Mucosa of descending colon (tissue), 3 donors: ENCODE measurements at regions not wholly inside any gene's neighbourhood (a gene's known extent, or its start where the extent isn't known, plus 50 kb on each side); places are given as distances from the start of the nearest gene placed in this dataset.
A peak's percentile ranks its signal among the peaks of the same experiment; 100 is the strongest.

Experiments
- ATAC-seq: fragments of 200-7000 bp; cut with Tn5 transposase; one replicate; pipeline ENCODE4 v1.9.1; 2020; ENCODE audit warnings: mild to moderate bottlenecking, moderate library complexity
- DNase-seq, 3 donors: peaks; one replicate each; pipeline ENCODE4 v3.0.0-alpha.2; 2020
- H3K36me3 ChIP-seq: fragments of 200-600 bp; one replicate; pipeline ENCODE4 v1.8.0; 2021; ENCODE audit warnings: low read depth, mild to moderate bottlenecking
- H3K4me1 ChIP-seq: fragments of 200-600 bp; one replicate; pipeline ENCODE4 v1.8.0; 2021; ENCODE audit warnings: low read depth, mild to moderate bottlenecking
- H3K4me3 ChIP-seq: fragments of 200-600 bp; one replicate; pipeline ENCODE4 v1.8.0; 2021; ENCODE audit warnings: mild to moderate bottlenecking
- H3K9me3 ChIP-seq: fragments of 200-600 bp; one replicate; pipeline ENCODE4 v1.8.0; 2021; ENCODE audit warnings: mild to moderate bottlenecking
- intact Hi-C, 2 donors: fragments of 100-400 bp; cut with DNase I in 1 of 2; cut with micrococcal nuclease in 1 of 2; formaldehyde crosslinking; loops; one replicate each; pipeline versions ENCODE4 v1.11.0 to v1.11.1; 2022; cut with DNase I, micrococcal nuclease
- TF ChIP-seq, protein P1 (sequence below): fragments of 200-600 bp; IDR thresholded peaks from one replicate; pipeline ENCODE4 v1.8.0; 2022; ENCODE audit warnings: antibody characterized with exemption, mild to moderate bottlenecking
- donor health status: DM: no; HTN: no; CAD: no; lungs with moderate emphysema.
- donor health status: DM: no; HTN: no; CAD: no.
- donor health status: DM: no; HTN: yes; CAD: no.

DNA sequence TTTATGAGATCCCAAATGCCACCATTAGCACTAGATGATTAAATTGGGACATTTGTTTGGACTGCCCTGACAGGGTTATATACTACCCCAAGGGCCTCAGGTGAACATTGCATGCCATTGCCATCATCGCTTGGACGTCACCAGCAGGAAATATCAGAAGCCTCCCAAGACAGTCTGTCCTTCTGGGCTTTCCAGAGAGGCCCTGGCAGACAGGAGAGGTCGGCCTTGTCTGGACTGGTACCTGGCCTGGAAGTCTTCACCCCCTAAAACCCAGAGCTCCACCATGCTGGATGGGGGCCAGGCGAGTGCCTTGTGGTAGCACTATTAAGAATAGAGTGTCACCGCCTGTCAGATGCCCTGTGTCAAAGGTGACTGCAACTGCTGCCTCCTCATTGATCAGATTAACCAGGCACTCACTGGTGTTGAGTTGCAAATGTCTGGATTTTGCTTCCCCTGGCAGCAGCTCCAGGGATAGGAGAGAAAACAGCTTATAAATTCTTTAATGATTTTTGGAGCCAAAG, 324.1 kb upstream of the RASGRP1 start:
- DNase-seq (no peak), ATAC-seq (no peak)
- no peaks in the 10 kb centered on the region for H3K9me3 ChIP-seq
- TF ChIP-seq, protein P1, sequence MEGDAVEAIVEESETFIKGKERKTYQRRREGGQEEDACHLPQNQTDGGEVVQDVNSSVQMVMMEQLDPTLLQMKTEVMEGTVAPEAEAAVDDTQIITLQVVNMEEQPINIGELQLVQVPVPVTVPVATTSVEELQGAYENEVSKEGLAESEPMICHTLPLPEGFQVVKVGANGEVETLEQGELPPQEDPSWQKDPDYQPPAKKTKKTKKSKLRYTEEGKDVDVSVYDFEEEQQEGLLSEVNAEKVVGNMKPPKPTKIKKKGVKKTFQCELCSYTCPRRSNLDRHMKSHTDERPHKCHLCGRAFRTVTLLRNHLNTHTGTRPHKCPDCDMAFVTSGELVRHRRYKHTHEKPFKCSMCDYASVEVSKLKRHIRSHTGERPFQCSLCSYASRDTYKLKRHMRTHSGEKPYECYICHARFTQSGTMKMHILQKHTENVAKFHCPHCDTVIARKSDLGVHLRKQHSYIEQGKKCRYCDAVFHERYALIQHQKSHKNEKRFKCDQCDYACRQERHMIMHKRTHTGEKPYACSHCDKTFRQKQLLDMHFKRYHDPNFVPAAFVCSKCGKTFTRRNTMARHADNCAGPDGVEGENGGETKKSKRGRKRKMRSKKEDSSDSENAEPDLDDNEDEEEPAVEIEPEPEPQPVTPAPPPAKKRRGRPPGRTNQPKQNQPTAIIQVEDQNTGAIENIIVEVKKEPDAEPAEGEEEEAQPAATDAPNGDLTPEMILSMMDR: no peak
- no peak overlapping the region for H3K4me3 ChIP-seq
- intact Hi-C loops: no loop called here
- peaks cover under 1% of the 10 kb centered on the region for H3K4me1 ChIP-seq
- no peaks in the 10 kb centered on the region for H3K36me3 ChIP-seq

DNA sequence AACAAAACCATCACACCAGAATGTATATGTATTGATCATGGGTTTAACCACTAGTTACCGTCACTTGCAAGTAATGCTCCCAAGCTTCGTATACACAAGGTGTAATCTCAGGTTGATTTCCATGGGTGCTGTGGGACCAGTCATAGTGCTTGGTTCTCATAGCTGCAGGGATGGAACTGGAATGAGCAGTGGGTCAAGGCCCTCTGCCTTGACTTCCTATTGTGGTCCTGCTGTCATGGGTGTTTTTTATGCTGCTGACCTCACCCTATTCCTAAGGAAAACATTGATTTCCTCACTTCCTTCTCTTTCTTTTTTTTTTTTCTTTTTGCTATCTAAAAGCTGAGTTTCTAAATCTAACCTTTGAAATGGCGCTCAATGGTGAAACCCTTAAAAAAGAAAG, 325.6 kb upstream of the RASGRP1 start:
- no peak overlapping the region for H3K4me3 ChIP-seq
- DNase-seq (no peak), ATAC-seq (no peak)
- H3K4me1 ChIP-seq: peaks cover 10% of the 10 kb centered on the region
- no peaks in the 10 kb centered on the region for H3K36me3 ChIP-seq
- H3K9me3 ChIP-seq: no peaks in the 10 kb centered on the region
- intact Hi-C loops: no loop called here
- TF ChIP-seq, protein P1: no peak

DNA sequence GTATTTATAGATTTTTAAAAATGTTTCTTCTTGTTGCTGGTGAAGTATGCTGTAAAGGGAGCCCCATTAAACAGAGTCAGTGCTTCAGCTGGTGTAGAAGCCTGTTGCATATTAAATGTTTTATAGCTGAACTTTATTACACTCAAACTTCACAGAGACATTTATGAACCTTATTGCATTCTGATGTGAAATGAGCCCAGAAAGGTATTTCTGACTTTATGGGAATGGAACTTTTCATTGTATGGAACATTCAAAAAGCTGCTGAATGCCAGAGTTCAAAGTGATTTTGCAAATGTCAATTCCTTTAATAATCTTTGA, 329.3 kb upstream of the RASGRP1 start:
- TF ChIP-seq, protein P1: no peak
- Histone ChIP-seq H3K4me3 (no peak overlapping the region), H3K9me3 (no peaks in the 10 kb centered on the region), H3K4me1 (peaks cover 10% of the 10 kb centered on the region), H3K36me3 (no peaks in the 10 kb centered on the region)
- no peak for DNase-seq
- intact Hi-C loops: no loop called here
- peak; percentile 32 for ATAC-seq

DNA sequence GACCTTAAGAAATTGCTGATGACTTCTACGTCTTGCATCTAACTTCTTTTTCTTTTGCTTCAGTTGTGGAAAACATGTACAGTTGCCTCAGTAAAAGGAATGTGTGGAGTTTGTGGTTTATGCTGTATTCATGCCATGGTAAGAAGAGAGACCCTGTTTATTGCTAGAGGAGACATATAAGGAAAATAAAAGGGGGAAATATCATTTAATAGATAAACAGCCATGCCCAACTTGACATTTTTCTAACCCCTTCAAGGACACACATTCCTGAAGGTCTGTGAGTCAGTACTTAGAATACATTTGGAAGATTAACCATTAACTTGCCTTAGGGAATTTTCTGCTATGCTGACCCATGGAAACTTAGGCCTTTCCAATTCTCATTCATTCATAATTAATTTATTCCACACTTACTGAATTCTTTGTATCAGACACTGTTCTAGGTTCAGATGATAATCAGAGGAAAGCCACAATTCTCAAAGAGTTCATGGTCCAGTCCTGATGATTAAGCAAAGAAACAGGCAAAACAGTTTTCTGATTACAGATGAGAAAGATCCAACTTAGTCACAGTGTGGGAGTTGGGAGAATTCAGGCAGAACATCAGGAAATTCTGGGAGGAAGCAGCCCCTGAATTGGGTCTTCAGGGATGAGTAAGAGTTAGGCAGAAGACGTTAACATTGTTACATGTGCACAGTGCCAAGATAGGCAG, 329.8 kb upstream of the RASGRP1 start:
- TF ChIP-seq, protein P1: no peak
- peak; percentile 38 for ATAC-seq
- Histone ChIP-seq H3K36me3 (no peaks in the 10 kb centered on the region), H3K4me1 (peaks cover 10% of the 10 kb centered on the region), H3K4me3 (no peak overlapping the region), H3K9me3 (no peaks in the 10 kb centered on the region)
- DNase-seq: no peak
- intact Hi-C loops: no loop called here

DNA sequence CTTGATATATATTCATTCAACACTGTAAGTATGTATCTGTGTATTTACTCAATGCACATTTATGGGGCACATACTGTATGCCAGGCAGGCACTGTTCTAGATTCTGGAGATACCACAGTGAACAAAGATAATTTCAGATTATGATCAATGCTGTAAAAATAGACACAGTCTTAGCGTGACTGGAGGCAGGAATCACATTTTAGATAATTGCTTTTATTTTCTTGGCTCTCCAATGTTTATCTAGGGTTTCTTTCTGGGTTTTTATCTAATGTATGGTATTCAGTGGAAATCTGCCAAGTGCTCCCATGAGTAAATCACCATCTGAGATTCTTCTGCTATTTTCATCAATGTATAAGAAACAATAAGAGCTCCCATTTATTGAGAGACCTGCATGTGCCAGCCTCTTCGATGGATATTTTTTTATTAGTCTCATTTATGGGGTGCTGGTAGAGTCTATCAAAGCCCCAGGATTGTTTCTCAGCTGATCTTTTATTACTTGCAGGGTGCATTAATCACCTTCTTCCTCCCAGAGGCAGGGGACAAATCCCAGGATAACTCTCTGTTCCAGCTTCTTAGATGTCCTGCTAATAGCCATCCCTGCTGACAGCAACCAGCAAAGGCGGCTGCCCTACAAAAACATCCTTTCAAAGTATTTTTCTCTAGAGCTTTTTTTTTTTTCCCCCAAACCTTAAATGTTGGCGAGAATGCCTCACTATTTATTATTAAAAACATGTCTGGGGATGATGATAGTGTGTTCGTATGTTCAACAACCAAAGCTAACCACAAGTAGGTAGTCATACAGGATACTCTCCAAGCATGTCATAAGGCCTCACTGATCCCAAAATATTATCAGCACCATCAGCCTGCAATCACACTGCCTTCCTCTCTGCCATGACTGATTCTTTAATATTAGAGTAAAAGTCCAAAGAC, 331.0 kb upstream of the RASGRP1 start:
- no peaks in the 10 kb centered on the region for H3K9me3 ChIP-seq
- H3K36me3 ChIP-seq: no peaks in the 10 kb centered on the region
- TF ChIP-seq, protein P1: no peak
- ATAC-seq (no peak), DNase-seq (no peak)
- intact Hi-C loops: no loop called here
- H3K4me1 ChIP-seq: peaks cover 10% of the 10 kb centered on the region
- H3K4me3 ChIP-seq: no peak overlapping the region
